Erythroblast (primary cell): ENCODE measurements at regions not wholly inside any gene's neighbourhood (a gene's known extent, or its start where the extent isn't known, plus 50 kb on each side); places are given as distances from the start of the nearest gene placed in this dataset.

ENCODE experiments used
- GATA1 ChIP-seq: IDR thresholded peaks from 2 replicates; pipeline ENCODE4 v1.6.1; 2011; ENCODE audit warnings: low read depth, mild to moderate bottlenecking, control low read depth, low read length, moderate library complexity
- POLR2A ChIP-seq: IDR thresholded peaks from 2 replicates; pipeline ENCODE4 v1.6.1; 2011; ENCODE audit warnings: mild to moderate bottlenecking, low read length

DNA sequence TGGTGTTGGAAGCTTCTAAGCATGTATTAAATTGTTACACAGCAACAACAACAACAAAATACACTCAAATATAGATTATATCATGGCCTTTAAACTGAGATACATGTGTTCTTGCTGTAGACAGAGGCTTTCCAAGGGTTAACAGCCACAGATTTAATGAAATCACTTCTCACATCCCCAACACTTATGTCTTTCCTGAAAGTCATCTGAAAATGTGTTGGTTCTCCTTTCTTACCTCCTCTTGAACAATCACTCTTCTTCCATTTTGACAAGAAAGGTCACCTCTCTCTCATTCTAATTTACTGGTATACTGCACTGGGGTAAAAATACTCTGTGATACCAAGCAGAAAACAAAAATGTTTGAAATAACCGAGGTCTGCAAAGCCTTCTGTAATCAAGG, 507.3 kb upstream of the KCNMB2 start:
- TF ChIP-seq POLR2A = no peak
- no peak for TF ChIP-seq GATA1
